Lung (tissue), 11 donors: ENCODE measurements at regions not wholly inside any gene's neighbourhood (a gene's known extent, or its start where the extent isn't known, plus 50 kb on each side); places are given as distances from the start of the nearest gene placed in this dataset.

Source experiments
- ATAC-seq: fragments of 200-7000 bp; cut with Tn5 transposase; one replicate; pipeline ENCODE4 v1.9.1; 2020; ENCODE audit warnings: moderate number of reproducible peaks; ENCODE audit not compliant: insufficient read depth, low FRiP score
- DNase-seq, 3 donors: peaks; one replicate each; pipeline ENCODE4 v3.0.0-alpha.2; 2013 to 2017
- H3K27ac ChIP-seq, 2 donors: one replicate each; pipeline ENCODE4 v1.5.1; 2013; ENCODE audit warnings: mild to moderate bottlenecking in 2 of 2, moderate library complexity in 2 of 2, control low read depth in 1 of 2, inconsistent platforms in 1 of 2, low read depth in 1 of 2, low read length in 1 of 2
- H3K27me3 ChIP-seq, 3 donors: one replicate each; pipeline ENCODE4 v1.5.1; 2013; ENCODE audit warnings: low read length in 2 of 3; ENCODE audit not compliant: control insufficient read depth in 3 of 3, insufficient read depth in 3 of 3
- H3K36me3 ChIP-seq, 4 donors: one replicate each; pipeline ENCODE4 v1.5.1; 2013; ENCODE audit warnings: low read length in 4 of 4, mild to moderate bottlenecking in 1 of 4, moderate library complexity in 1 of 4; ENCODE audit not compliant: control insufficient read depth in 4 of 4, insufficient read depth in 4 of 4
- H3K4me1 ChIP-seq, 5 donors: one replicate each; pipeline ENCODE4 v1.5.1; 2013; ENCODE audit warnings: low read length in 5 of 5, mild to moderate bottlenecking in 2 of 5, moderate library complexity in 1 of 5; ENCODE audit not compliant: control insufficient read depth in 5 of 5, insufficient read depth in 5 of 5
- H3K4me3 ChIP-seq: one replicate; pipeline ENCODE4 v1.5.1; 2013; ENCODE audit warnings: mild to moderate bottlenecking, control low read depth, moderate library complexity
- H3K9ac ChIP-seq, 2 donors: one replicate each; pipeline ENCODE4 v1.5.1; 2013; ENCODE audit warnings: low read length in 2 of 2, control low read depth in 1 of 2; ENCODE audit not compliant: insufficient read depth in 1 of 2
- H3K9me3 ChIP-seq, 4 donors: one replicate each; pipeline ENCODE4 v1.5.1; 2013; ENCODE audit warnings: low read length in 3 of 4, mild to moderate bottlenecking in 1 of 4, moderate library complexity in 1 of 4; ENCODE audit not compliant: control insufficient read depth in 4 of 4, insufficient read depth in 3 of 4
- WGBS, 2 donors: extraction: QIAGEN DNeasy Blood & Tissue Kit; methylation state at CpG; one replicate each; pipeline ENCODE4 v1.1.7; 2013; 5-methylcytosine and 5-hydroxymethylcytosine counted together
- TF ChIP-seq, protein P1 (sequence below): IDR thresholded peaks from 2 replicates; pipeline ENCODE4 v1.5.1; 2012; ENCODE audit warnings: mild to moderate bottlenecking; ENCODE audit errors: control extremely low read depth, extremely low read depth
- donor health status: control.
- donor health status: control.
- donor health status: Bipolar disorder and iron deficiency.
- donor health status: healthy.
- donor health status: DM: yes; HTN: yes; CAD: no.

DNA sequence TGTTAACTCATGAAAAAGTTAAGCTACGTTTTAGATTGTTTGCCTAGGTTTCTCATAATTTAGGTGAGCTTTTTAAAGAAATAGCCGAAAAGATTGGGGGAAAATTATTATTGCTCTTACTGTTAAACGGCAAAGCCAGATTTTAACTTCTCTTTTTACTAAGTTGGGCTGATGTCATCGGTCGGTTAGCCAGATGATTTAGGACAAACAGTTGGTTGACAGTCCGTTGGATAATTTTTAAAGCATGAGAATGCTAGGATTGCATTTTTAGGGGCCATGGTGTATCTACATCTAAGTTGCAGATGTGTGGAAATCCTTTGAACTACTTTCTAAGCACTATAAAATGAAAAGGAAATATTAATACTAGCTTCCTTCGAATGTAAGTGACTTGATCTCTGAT is 280.9 kb upstream of the AKR1E2 start:
- TF ChIP-seq, protein P1, sequence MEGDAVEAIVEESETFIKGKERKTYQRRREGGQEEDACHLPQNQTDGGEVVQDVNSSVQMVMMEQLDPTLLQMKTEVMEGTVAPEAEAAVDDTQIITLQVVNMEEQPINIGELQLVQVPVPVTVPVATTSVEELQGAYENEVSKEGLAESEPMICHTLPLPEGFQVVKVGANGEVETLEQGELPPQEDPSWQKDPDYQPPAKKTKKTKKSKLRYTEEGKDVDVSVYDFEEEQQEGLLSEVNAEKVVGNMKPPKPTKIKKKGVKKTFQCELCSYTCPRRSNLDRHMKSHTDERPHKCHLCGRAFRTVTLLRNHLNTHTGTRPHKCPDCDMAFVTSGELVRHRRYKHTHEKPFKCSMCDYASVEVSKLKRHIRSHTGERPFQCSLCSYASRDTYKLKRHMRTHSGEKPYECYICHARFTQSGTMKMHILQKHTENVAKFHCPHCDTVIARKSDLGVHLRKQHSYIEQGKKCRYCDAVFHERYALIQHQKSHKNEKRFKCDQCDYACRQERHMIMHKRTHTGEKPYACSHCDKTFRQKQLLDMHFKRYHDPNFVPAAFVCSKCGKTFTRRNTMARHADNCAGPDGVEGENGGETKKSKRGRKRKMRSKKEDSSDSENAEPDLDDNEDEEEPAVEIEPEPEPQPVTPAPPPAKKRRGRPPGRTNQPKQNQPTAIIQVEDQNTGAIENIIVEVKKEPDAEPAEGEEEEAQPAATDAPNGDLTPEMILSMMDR = no peak
- no peak for DNase-seq
- H3K9ac ChIP-seq = no peak overlapping the region
- no peak overlapping the region for H3K27ac ChIP-seq
- H3K36me3 ChIP-seq = no peaks in the 10 kb centered on the region
- ATAC-seq = no peak
- whole genome bisulfite sequencing, 2 donors = 34 to 59% methylated on average over 7 of the region's 7 CpGs
- no peak overlapping the region for H3K4me3 ChIP-seq
- H3K27me3 ChIP-seq = no peaks in the 10 kb centered on the region
- peaks cover 0 to 3% (median 0%) of the 10 kb centered on the region in 4 donors for H3K9me3 ChIP-seq
- H3K4me1 ChIP-seq = no peaks in the 10 kb centered on the region

DNA sequence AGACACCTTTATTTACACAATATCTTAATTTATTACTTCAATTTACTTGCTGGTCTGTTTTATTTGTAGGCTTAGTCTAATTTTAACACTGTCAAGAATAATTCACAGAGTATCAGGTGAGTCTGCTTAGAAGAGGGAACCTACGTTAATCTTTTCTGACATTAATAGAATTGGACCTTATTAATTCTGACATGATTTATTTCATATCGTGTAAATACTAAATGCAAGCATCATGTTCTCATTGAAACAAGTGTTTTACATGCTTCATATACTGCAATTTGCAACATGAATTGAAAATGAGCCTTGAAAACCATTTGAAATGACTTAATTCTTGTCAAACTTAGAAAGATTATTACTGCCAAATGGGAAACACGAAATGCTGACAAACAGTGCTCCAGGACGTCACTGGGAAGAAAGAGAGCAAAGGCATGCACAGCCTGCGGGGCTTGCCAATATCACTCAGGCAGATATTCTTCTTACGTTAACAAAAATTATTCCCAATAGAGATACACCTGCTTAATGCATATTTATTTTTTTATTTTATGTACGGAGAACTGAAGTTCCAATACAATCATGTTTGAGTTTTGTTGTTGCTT is 282.0 kb upstream of the AKR1E2 start:
- Histone ChIP-seq H3K27ac (no peak overlapping the region), H3K4me3 (no peak overlapping the region), H3K9me3 (peaks cover 0 to 6% (median 0%) of the 10 kb centered on the region in 4 donors), H3K4me1 (no peaks in the 10 kb centered on the region), H3K36me3 (no peaks in the 10 kb centered on the region), H3K27me3 (no peaks in the 10 kb centered on the region), H3K9ac (no peak overlapping the region)
- DNase-seq = no peak
- TF ChIP-seq, protein P1 = no peak
- 77 to 89% methylated on average over 7 of the region's 7 CpGs for WGBS, 2 donors
- no peak for ATAC-seq

DNA sequence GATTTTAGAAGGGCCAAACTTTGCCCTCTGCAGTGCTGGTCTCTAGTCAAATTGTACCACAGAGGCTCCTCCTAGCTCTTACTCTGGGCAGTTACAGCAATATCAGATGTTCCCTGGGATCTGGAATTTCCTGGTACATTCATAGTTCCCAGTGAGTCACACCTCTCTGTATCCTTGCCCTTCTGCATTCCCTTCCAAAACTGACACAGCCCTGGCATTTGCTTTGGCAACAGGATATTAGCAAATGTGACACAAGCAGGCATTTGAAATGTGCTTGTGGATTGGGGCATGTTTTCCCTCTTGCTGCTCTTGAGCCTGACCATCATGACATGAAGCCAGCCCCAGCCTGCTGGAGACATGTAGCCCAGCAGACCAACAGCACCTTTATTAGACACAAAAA is 284.7 kb upstream of the AKR1E2 start:
- TF ChIP-seq, protein P1 = no peak
- Histone ChIP-seq H3K4me1 (no peaks in the 10 kb centered on the region), H3K9ac (no peak overlapping the region), H3K27me3 (no peaks in the 10 kb centered on the region), H3K27ac (no peak overlapping the region), H3K9me3 (peaks cover 0 to 12% (median 4%) of the 10 kb centered on the region in 4 donors), H3K4me3 (no peak overlapping the region), H3K36me3 (no peaks in the 10 kb centered on the region)
- ATAC-seq (peak; percentile 19), DNase-seq (no peak)

DNA sequence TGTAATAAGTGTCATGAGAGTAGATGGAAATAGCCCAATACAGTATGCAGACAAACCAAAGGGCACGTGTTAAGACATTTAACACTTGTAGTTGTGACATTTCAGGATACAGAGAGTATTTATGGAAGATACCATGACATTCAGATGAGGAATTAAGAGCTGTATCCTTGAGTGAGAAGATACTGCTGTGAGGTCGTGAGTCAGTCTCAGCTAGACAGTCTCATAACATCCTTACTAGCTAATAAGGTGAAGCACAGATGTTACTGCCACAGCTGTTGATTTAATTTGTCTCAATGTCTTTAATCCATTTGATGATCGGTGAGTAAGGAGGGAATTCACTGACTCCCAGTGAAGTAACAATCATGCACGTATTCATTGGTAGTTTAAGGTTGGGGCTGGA is 288.0 kb upstream of the AKR1E2 start:
- Histone ChIP-seq H3K9ac (no peak overlapping the region), H3K4me1 (peaks cover 0 to 4% (median 0%) of the 10 kb centered on the region in 5 donors), H3K9me3 (peaks cover 0 to 12% (median 4%) of the 10 kb centered on the region in 4 donors), H3K27ac (no peak overlapping the region), H3K36me3 (no peaks in the 10 kb centered on the region), H3K4me3 (no peak overlapping the region), H3K27me3 (no peaks in the 10 kb centered on the region)
- TF ChIP-seq, protein P1 = no peak
- ATAC-seq (no peak), DNase-seq (no peak)
- 89 to 95% methylated on average over 4 of the region's 4 CpGs for WGBS, 2 donors
